NB4 (cell line): ENCODE measurements at regions not wholly inside any gene's neighbourhood (a gene's known extent, or its start where the extent isn't known, plus 50 kb on each side); places are given as distances from the start of the nearest gene placed in this dataset.

Experiments
- MYC ChIP-seq: IDR thresholded peaks from 2 replicates; pipeline ENCODE4 v1.6.1; 2011; ENCODE audit warnings: low read depth, low read length
- POLR2A ChIP-seq: IDR thresholded peaks from 2 replicates; pipeline ENCODE4 v1.6.1; 2011; ENCODE audit warnings: mild to moderate bottlenecking; ENCODE audit not compliant: insufficient read length; ENCODE audit errors: extremely low read depth
- TF ChIP-seq, protein P1 (sequence below): IDR thresholded peaks from one replicate; pipeline ENCODE4 v1.5.1; 2012; ENCODE audit warnings: low read depth, low read length
- TF ChIP-seq, protein P2 (sequence below): IDR thresholded peaks from 2 replicates; pipeline ENCODE4 v1.6.1; 2011; ENCODE audit warnings: low read depth, low read length

DNA sequence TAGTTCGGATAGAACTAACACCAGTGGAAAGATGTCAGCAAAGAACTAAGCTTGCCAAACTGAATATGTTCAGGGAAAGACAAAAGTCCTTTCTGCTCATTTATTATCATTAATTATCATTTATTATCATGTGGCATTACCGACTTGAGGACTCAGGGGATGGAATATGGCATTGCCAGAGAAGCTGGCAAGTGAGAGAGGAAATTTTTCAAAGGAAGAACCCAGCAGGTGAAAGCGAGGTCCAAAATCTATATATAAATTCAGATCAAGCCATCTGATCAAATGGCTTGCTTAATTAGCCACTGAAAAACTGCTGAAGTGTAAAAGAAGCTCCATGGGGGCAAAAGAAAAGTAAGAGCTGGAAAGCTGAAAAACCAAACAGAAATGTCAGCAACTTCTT, 1049.6 kb upstream of the SEMA6A start:
- TF ChIP-seq, protein P1, sequence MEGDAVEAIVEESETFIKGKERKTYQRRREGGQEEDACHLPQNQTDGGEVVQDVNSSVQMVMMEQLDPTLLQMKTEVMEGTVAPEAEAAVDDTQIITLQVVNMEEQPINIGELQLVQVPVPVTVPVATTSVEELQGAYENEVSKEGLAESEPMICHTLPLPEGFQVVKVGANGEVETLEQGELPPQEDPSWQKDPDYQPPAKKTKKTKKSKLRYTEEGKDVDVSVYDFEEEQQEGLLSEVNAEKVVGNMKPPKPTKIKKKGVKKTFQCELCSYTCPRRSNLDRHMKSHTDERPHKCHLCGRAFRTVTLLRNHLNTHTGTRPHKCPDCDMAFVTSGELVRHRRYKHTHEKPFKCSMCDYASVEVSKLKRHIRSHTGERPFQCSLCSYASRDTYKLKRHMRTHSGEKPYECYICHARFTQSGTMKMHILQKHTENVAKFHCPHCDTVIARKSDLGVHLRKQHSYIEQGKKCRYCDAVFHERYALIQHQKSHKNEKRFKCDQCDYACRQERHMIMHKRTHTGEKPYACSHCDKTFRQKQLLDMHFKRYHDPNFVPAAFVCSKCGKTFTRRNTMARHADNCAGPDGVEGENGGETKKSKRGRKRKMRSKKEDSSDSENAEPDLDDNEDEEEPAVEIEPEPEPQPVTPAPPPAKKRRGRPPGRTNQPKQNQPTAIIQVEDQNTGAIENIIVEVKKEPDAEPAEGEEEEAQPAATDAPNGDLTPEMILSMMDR, result no peak
- no peak for TF ChIP-seq POLR2A
- TF ChIP-seq MYC, result no peak
- TF ChIP-seq, protein P2, sequence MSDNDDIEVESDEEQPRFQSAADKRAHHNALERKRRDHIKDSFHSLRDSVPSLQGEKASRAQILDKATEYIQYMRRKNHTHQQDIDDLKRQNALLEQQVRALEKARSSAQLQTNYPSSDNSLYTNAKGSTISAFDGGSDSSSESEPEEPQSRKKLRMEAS, result no peak
